Ishikawa (cell line): ENCODE measurements at regions not wholly inside any gene's neighbourhood (a gene's known extent, or its start where the extent isn't known, plus 50 kb on each side); places are given as distances from the start of the nearest gene placed in this dataset.

Source experiments
- CEBPB ChIP-seq: IDR thresholded peaks from 2 replicates; pipeline ENCODE4 v1.6.1; 2012
- CREB1 ChIP-seq: IDR thresholded peaks from 2 replicates; pipeline ENCODE4 v1.6.1; 2012; ENCODE audit warnings: low read depth
- EGR1 ChIP-seq: IDR thresholded peaks from 2 replicates; pipeline ENCODE4 v1.6.1; 2012
- EP300 ChIP-seq: IDR thresholded peaks from 2 replicates; pipeline ENCODE4 v1.6.1; 2012; ENCODE audit warnings: borderline replicate concordance
- FOXM1 ChIP-seq: IDR thresholded peaks from 2 replicates; pipeline ENCODE4 v1.6.1; 2012; ENCODE audit warnings: low read depth, borderline replicate concordance
- NFIC ChIP-seq: IDR thresholded peaks from 2 replicates; pipeline ENCODE4 v1.6.1; 2012
- RAD21 ChIP-seq: IDR thresholded peaks from 2 replicates; pipeline ENCODE4 v1.6.1; 2012; ENCODE audit warnings: low read depth
- TAF1 ChIP-seq: IDR thresholded peaks from 2 replicates; pipeline ENCODE4 v1.6.1; 2012; ENCODE audit warnings: low read depth, mild to moderate bottlenecking
- TCF12 ChIP-seq: IDR thresholded peaks from 2 replicates; pipeline ENCODE4 v1.6.1; 2012; ENCODE audit warnings: low read depth
- YY1 ChIP-seq: IDR thresholded peaks from 2 replicates; pipeline ENCODE4 v1.6.1; 2012; ENCODE audit warnings: low read depth
- TF ChIP-seq, protein P1 (sequence below): IDR thresholded peaks from 2 replicates; pipeline ENCODE4 v1.6.1; 2012; ENCODE audit warnings: low read depth, mild to moderate bottlenecking
- TF ChIP-seq, protein P2 (sequence below): IDR thresholded peaks from 2 replicates; pipeline ENCODE4 v1.6.1; 2012
- TF ChIP-seq, protein P3 (sequence below): IDR thresholded peaks from 2 replicates; pipeline ENCODE4 v1.6.1; 2012

DNA sequence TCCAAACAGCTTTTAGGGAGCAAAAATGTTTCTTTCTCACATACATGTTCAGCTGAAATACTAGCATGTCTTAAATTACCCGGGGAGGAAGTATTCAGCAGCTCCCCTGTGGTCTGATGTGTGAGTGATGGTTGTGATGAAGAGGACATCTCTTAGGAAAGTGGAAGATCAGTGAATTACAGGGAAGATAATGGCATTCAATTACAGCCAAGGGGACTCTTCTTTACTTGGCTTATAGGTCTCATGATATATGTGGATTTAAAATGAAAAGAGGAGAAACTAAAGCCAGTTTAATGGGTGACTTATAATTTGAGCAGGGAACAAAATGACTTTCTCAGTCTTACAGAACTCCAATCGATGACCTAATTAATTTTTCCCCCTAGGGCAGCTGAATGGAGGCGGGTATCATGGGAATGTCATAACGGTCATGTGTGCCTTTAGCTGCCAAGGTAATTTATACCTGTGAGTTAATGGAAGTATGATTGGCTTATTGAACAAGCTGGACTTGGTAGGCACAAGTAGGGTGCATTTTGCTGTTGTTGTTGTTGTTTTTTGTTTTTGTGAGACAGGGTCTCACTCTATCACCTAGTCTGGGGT is 198.8 kb downstream of the HIPK3 start:
- TF ChIP-seq FOXM1 = no peak
- TF ChIP-seq NFIC = no peak
- no peak for TF ChIP-seq EP300
- TF ChIP-seq, protein P1, sequence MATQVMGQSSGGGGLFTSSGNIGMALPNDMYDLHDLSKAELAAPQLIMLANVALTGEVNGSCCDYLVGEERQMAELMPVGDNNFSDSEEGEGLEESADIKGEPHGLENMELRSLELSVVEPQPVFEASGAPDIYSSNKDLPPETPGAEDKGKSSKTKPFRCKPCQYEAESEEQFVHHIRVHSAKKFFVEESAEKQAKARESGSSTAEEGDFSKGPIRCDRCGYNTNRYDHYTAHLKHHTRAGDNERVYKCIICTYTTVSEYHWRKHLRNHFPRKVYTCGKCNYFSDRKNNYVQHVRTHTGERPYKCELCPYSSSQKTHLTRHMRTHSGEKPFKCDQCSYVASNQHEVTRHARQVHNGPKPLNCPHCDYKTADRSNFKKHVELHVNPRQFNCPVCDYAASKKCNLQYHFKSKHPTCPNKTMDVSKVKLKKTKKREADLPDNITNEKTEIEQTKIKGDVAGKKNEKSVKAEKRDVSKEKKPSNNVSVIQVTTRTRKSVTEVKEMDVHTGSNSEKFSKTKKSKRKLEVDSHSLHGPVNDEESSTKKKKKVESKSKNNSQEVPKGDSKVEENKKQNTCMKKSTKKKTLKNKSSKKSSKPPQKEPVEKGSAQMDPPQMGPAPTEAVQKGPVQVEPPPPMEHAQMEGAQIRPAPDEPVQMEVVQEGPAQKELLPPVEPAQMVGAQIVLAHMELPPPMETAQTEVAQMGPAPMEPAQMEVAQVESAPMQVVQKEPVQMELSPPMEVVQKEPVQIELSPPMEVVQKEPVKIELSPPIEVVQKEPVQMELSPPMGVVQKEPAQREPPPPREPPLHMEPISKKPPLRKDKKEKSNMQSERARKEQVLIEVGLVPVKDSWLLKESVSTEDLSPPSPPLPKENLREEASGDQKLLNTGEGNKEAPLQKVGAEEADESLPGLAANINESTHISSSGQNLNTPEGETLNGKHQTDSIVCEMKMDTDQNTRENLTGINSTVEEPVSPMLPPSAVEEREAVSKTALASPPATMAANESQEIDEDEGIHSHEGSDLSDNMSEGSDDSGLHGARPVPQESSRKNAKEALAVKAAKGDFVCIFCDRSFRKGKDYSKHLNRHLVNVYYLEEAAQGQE = no peak
- TF ChIP-seq, protein P2, sequence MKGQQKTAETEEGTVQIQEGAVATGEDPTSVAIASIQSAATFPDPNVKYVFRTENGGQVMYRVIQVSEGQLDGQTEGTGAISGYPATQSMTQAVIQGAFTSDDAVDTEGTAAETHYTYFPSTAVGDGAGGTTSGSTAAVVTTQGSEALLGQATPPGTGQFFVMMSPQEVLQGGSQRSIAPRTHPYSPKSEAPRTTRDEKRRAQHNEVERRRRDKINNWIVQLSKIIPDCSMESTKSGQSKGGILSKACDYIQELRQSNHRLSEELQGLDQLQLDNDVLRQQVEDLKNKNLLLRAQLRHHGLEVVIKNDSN = no peak
- no peak for TF ChIP-seq CREB1
- TF ChIP-seq, protein P3, sequence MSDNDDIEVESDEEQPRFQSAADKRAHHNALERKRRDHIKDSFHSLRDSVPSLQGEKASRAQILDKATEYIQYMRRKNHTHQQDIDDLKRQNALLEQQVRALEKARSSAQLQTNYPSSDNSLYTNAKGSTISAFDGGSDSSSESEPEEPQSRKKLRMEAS = no peak
- no peak for TF ChIP-seq EGR1
- no peak for TF ChIP-seq YY1
- no peak for TF ChIP-seq RAD21
- TF ChIP-seq TAF1 = no peak
- no peak for TF ChIP-seq CEBPB
- no peak for TF ChIP-seq TCF12
